ENCODE measurements at regions not wholly inside any gene's neighbourhood (a gene's known extent, or its start where the extent isn't known, plus 50 kb on each side); places are given as distances from the start of the nearest gene placed in this dataset.
"Not testable (repeated sequence)": the region's sequence is repeated elsewhere in the genome, so short reads cannot be mapped to it uniquely, and the experiment has no call there.

GRCh38 chr12:89269174-89269573 is 83.1 kb downstream of the DUSP6 start:
- no peak overlapping the region for H3K27ac ChIP-seq (ENCODE audit: low read depth, low read length)
- H3K36me3 ChIP-seq (ENCODE audit: control insufficient read depth, low read length), result no peaks in the 10 kb centered on the region
- H3K9me3 ChIP-seq (ENCODE audit: control insufficient read depth, insufficient read depth, low read length), result no peaks in the 10 kb centered on the region
- H3K9me2 ChIP-seq (replicated peaks; ENCODE audit: control insufficient read depth, low read length), result no peaks in the 10 kb centered on the region
- no peaks in the 10 kb centered on the region for H4K20me1 ChIP-seq (ENCODE audit: control insufficient read depth, insufficient read depth, low read depth, low read length)
- no peak overlapping the region for H3K4me3 ChIP-seq (ENCODE audit: low read length)
- H3K27me3 ChIP-seq (ENCODE audit: control insufficient read depth, low read length), result peaks cover 3% of the 10 kb centered on the region; the same call in 1 of the 2 replicates
- no peaks in the 10 kb centered on the region for H3K79me2 ChIP-seq (ENCODE audit: control insufficient read depth, low read length)
- H3F3A ChIP-seq (ENCODE audit: control insufficient read depth, insufficient read depth), result no peaks in the 10 kb centered on the region
- no peak overlapping the region for H3K4me2 ChIP-seq (ENCODE audit: low read length)
- no peaks in the 10 kb centered on the region for H3K4me1 ChIP-seq (ENCODE audit: control insufficient read depth, low read length)
- no peak for TF ChIP-seq CTCF (IDR thresholded peaks at IDR 0.05; ENCODE audit: low read depth, low read length, poor library complexity, severe bottlenecking)
- no peak for TF ChIP-seq EZH2phosphoT487 (IDR thresholded peaks at IDR 0.05; ENCODE audit: borderline replicate concordance, low read length)

GRCh38 chr12:89267404-89267803 is 84.9 kb downstream of the DUSP6 start:
- Histone ChIP-seq H3K9me3 (ENCODE audit: control insufficient read depth, insufficient read depth, low read length) (no peaks in the 10 kb centered on the region), H3K9me2 (replicated peaks; ENCODE audit: control insufficient read depth, low read length) (no peaks in the 10 kb centered on the region), H3K4me2 (ENCODE audit: low read length) (no peak overlapping the region), H3K79me2 (ENCODE audit: control insufficient read depth, low read length) (no peaks in the 10 kb centered on the region), H3K27me3 (ENCODE audit: control insufficient read depth, low read length) (peaks cover 3% of the 10 kb centered on the region; the same call in 1 of the 2 replicates), H4K20me1 (ENCODE audit: control insufficient read depth, insufficient read depth, low read depth, low read length) (no peaks in the 10 kb centered on the region), H3F3A (ENCODE audit: control insufficient read depth, insufficient read depth) (no peaks in the 10 kb centered on the region), H3K27ac (ENCODE audit: low read depth, low read length) (no peak overlapping the region), H3K36me3 (ENCODE audit: control insufficient read depth, low read length) (no peaks in the 10 kb centered on the region), H3K4me1 (ENCODE audit: control insufficient read depth, low read length) (no peaks in the 10 kb centered on the region), H3K4me3 (ENCODE audit: low read length) (no peak overlapping the region)
- TF ChIP-seq EZH2phosphoT487 (IDR thresholded peaks at IDR 0.05; ENCODE audit: borderline replicate concordance, low read length) (no peak), CTCF (IDR thresholded peaks at IDR 0.05; ENCODE audit: low read depth, low read length, poor library complexity, severe bottlenecking) (no peak)

- not testable (repeated sequence) for H3K4me3 ChIP-seq (ENCODE audit: low read length); H4K20me1 ChIP-seq (ENCODE audit: control insufficient read depth, insufficient read depth, low read depth, low read length); H3K4me1 ChIP-seq (ENCODE audit: control insufficient read depth, low read length); H3K4me2 ChIP-seq (ENCODE audit: low read length); H3F3A ChIP-seq (ENCODE audit: control insufficient read depth, insufficient read depth); H3K9me2 ChIP-seq (replicated peaks; ENCODE audit: control insufficient read depth, low read length); H3K36me3 ChIP-seq (ENCODE audit: control insufficient read depth, low read length); H3K27ac ChIP-seq (ENCODE audit: low read depth, low read length); H3K79me2 ChIP-seq (ENCODE audit: control insufficient read depth, low read length); H3K9me3 ChIP-seq (ENCODE audit: control insufficient read depth, insufficient read depth, low read length); H3K27me3 ChIP-seq (ENCODE audit: control insufficient read depth, low read length)
Measured at GRCh38 chr12:89266574-89267188, 85.6 kb downstream of the DUSP6 start.

- no peaks in the 10 kb centered on the region for H3K36me3 ChIP-seq (ENCODE audit: control insufficient read depth, low read length)
- H3K9me2 ChIP-seq (replicated peaks; ENCODE audit: control insufficient read depth, low read length), result no peaks in the 10 kb centered on the region
- no peaks in the 10 kb centered on the region for H3K9me3 ChIP-seq (ENCODE audit: control insufficient read depth, insufficient read depth, low read length)
- no peak overlapping the region for H3K4me2 ChIP-seq (ENCODE audit: low read length)
- no peaks in the 10 kb centered on the region for H3F3A ChIP-seq (ENCODE audit: control insufficient read depth, insufficient read depth)
- no peak overlapping the region for H3K4me3 ChIP-seq (ENCODE audit: low read length)
- peaks cover 6% of the 10 kb centered on the region for H3K27me3 ChIP-seq (ENCODE audit: control insufficient read depth, low read length)
- H3K79me2 ChIP-seq (ENCODE audit: control insufficient read depth, low read length), result no peaks in the 10 kb centered on the region
- no peaks in the 10 kb centered on the region for H4K20me1 ChIP-seq (ENCODE audit: control insufficient read depth, insufficient read depth, low read depth, low read length)
- TF ChIP-seq EZH2phosphoT487 (IDR thresholded peaks at IDR 0.05; ENCODE audit: borderline replicate concordance, low read length), result no peak
- TF ChIP-seq CTCF (IDR thresholded peaks at IDR 0.05; ENCODE audit: low read depth, low read length, poor library complexity, severe bottlenecking), result no peak
- no peak overlapping the region for H3K27ac ChIP-seq (ENCODE audit: low read depth, low read length)
- no peaks in the 10 kb centered on the region for H3K4me1 ChIP-seq (ENCODE audit: control insufficient read depth, low read length)
Measured at GRCh38 chr12:89264837-89265236, 87.5 kb downstream of the DUSP6 start.

Data from DOHH2 (cell line).